B cell (primary cell): ENCODE measurements at regions not wholly inside any gene's neighbourhood (a gene's known extent, or its start where the extent isn't known, plus 50 kb on each side); places are given as distances from the start of the nearest gene placed in this dataset.

Source experiments
- ATAC-seq: fragments of 200-7000 bp; cut with Tn5 transposase; one replicate; pipeline ENCODE4 v1.10.0; 2021; ENCODE audit warnings: low read depth, mild to moderate bottlenecking, moderate number of reproducible peaks, moderate library complexity
- CTCF ChIA-PET: fragments of 350-600 bp; sonication (Branson Sonifier 250); formaldehyde crosslinking; loops from one replicate; lab custom pipeline; 2021; ENCODE audit warnings: antibody characterized with exemption, inconsistent platforms; lab: Charles Lee
- POLR2A ChIA-PET: fragments of 350-600 bp; sonication (Branson Sonifier 250); formaldehyde crosslinking; loops from one replicate; lab custom pipeline; 2021; ENCODE audit warnings: antibody characterized with exemption; lab: Charles Lee
- DNase-seq: peaks from one replicate; pipeline ENCODE4 v3.0.0; 2013
- H2AFZ ChIP-seq: 2 replicates; pipeline ENCODE4 v1.6.1; 2012; ENCODE audit warnings: mild to moderate bottlenecking, low read depth, low read length; ENCODE audit not compliant: insufficient read depth, poor library complexity, severe bottlenecking
- H3K27ac ChIP-seq, 2 donors: 1 replicate in 1 of 2; 2 replicates in 1 of 2; pipeline ENCODE4 v1.5.1; 2012 to 2013; ENCODE audit warnings: low read length in 2 of 2, mild to moderate bottlenecking in 2 of 2, moderate library complexity in 1 of 2
- H3K27me3 ChIP-seq, 4 experiments: fragments of 200-600 bp in 1 of 4; sonication (generic) in 1 of 4; replicated peaks in 1 of 4; 1 replicate in 2 of 4; 2 replicates in 2 of 4; pipeline versions ENCODE4 v1.6.1 to v1.7.0; 2013 to 2016; ENCODE audit warnings: low read length in 3 of 4, mild to moderate bottlenecking in 2 of 4, mixed read lengths in 1 of 4, moderate library complexity in 1 of 4; ENCODE audit not compliant: insufficient read depth in 4 of 4, control insufficient read depth in 3 of 4; ENCODE audit errors: control extremely low read depth in 1 of 4
- H3K36me3 ChIP-seq, 2 experiments: replicated peaks in 1 of 2; 1 replicate in 1 of 2; 2 replicates in 1 of 2; pipeline versions ENCODE4 v1.6.1 to v1.7.1; 2013; ENCODE audit warnings: low read length in 1 of 2; ENCODE audit not compliant: insufficient read depth in 2 of 2, control insufficient read depth in 1 of 2; ENCODE audit errors: control extremely low read depth in 1 of 2, extremely low read depth in 1 of 2
- H3K4me1 ChIP-seq, 2 donors: fragments of 200-600 bp in 1 of 2; sonication (generic) in 1 of 2; 1 replicate in 1 of 2; 2 replicates in 1 of 2; pipeline versions ENCODE4 v1.5.1 to v1.6.1; 2013 to 2017; ENCODE audit warnings: low read length in 2 of 2; ENCODE audit not compliant: control insufficient read depth in 2 of 2, insufficient read depth in 2 of 2
- H3K4me2 ChIP-seq: replicated peaks from 2 replicates; pipeline ENCODE3; 2012; ENCODE audit warnings: mild to moderate bottlenecking, low read depth, low read length; ENCODE audit not compliant: poor library complexity, severe bottlenecking
- H3K4me3 ChIP-seq, 5 experiments: fragments of 200-600 bp in 1 of 5; sonication (generic) in 1 of 5; 1 replicate in 3 of 5; 2 replicates in 2 of 5; pipeline versions ENCODE4 v1.5.1 to v1.7.0; 2011 to 2016; ENCODE audit warnings: low read length in 4 of 5, mild to moderate bottlenecking in 4 of 5, low read depth in 2 of 5, control low read depth in 1 of 5, moderate library complexity in 1 of 5; ENCODE audit not compliant: insufficient read depth in 1 of 5; ENCODE audit errors: control extremely low read depth in 1 of 5, extremely low read depth in 1 of 5
- H3K79me2 ChIP-seq: fragments of 200-600 bp; sonication (generic); one replicate; pipeline ENCODE4 v1.6.0; 2016; ENCODE audit warnings: low read length; ENCODE audit not compliant: control insufficient read depth, insufficient read depth
- H3K9ac ChIP-seq: fragments of 200-600 bp; sonication (generic); 2 replicates; pipeline ENCODE4 v1.6.1; 2017; ENCODE audit warnings: mild to moderate bottlenecking, low read length, moderate library complexity
- H3K9me3 ChIP-seq, 3 donors: one replicate each; pipeline versions ENCODE4 v1.6.1 to v1.7.1; 2013; ENCODE audit warnings: low read length in 2 of 3; ENCODE audit not compliant: control insufficient read depth in 2 of 3, insufficient read depth in 1 of 3; ENCODE audit errors: control extremely low read depth in 1 of 3
- H4K20me1 ChIP-seq: 2 replicates; pipeline ENCODE4 v1.6.0; 2012; ENCODE audit warnings: mild to moderate bottlenecking, low read length; ENCODE audit not compliant: insufficient read depth, control insufficient read depth, poor library complexity, severe bottlenecking
- H3K27ac Mint-ChIP-seq: one replicate; pipeline ENCODE4 v1.8.0; 2021; ENCODE audit warnings: mixed read lengths
- H3K27me3 Mint-ChIP-seq: one replicate; pipeline ENCODE4 v1.8.0; 2021; ENCODE audit warnings: mixed read lengths
- H3K4me1 Mint-ChIP-seq: one replicate; pipeline ENCODE4 v1.8.0; 2021; ENCODE audit warnings: mixed read lengths
- H3K4me3 Mint-ChIP-seq: one replicate; pipeline ENCODE4 v1.8.0; 2021; ENCODE audit warnings: mixed read lengths
- H3K9me3 Mint-ChIP-seq: one replicate; pipeline ENCODE4 v1.8.0; 2022; ENCODE audit warnings: mixed read lengths; ENCODE audit not compliant: insufficient read depth
- CTCF ChIP-seq: fragments of 200-600 bp; IDR thresholded peaks from one replicate; pipeline ENCODE4 v1.8.0; 2022; ENCODE audit warnings: antibody characterized with exemption, mild to moderate bottlenecking
- EZH2 ChIP-seq: IDR thresholded peaks from 2 replicates; pipeline ENCODE4 v1.6.1; 2012; ENCODE audit warnings: borderline replicate concordance, low read depth, mild to moderate bottlenecking, moderate library complexity, low read length; ENCODE audit not compliant: insufficient read depth, poor library complexity, severe bottlenecking
- WGBS: methylation state at CpG from one replicate; pipeline ENCODE4 v1.1.5; 2013; ENCODE audit warnings: missing lambda C conversion rate; ENCODE audit not compliant: insufficient coverage; 5-methylcytosine and 5-hydroxymethylcytosine counted together
- intact Hi-C: fragments of 100-400 bp; cut with micrococcal nuclease; formaldehyde crosslinking; loops from one replicate; pipeline ENCODE4 v1.10.0; 2022

- H3K4me3 ChIP-seq, result no peak overlapping the region
- no peak overlapping the region for H3K27ac Mint-ChIP-seq
- no peak overlapping the region for H3K9ac ChIP-seq
- H3K9me3 Mint-ChIP-seq, result no peaks in the 10 kb centered on the region
- no peaks in the 10 kb centered on the region for H3K36me3 ChIP-seq
- intact Hi-C loops, result no loop called here
- peaks cover 0 to 3% (median 0%) of the 10 kb centered on the region in 3 donors for H3K9me3 ChIP-seq
- peaks cover 5% of the 10 kb centered on the region for H3K27me3 Mint-ChIP-seq
- no peak overlapping the region for H3K27ac ChIP-seq
- no peaks in the 10 kb centered on the region for H3K27me3 ChIP-seq
- TF ChIP-seq CTCF (no peak), EZH2 (no peak)
- CTCF ChIA-PET, result no interaction called here
- POLR2A ChIA-PET, result no interaction called here
- WGBS, result 84% methylated on average over 4 of the region's 7 CpGs
- no peaks in the 10 kb centered on the region for H4K20me1 ChIP-seq
- ATAC-seq (no peak), DNase-seq (no peak)
- peaks cover 4% of the 10 kb centered on the region for H3K4me1 Mint-ChIP-seq
- H3K4me1 ChIP-seq, result no peaks in the 10 kb centered on the region
- no peak overlapping the region for H3K4me3 Mint-ChIP-seq
- H3K79me2 ChIP-seq, result no peaks in the 10 kb centered on the region
- no peak overlapping the region for H2AFZ ChIP-seq
- no peak overlapping the region for H3K4me2 ChIP-seq
Measured at GRCh38 chr6:99189823-99190721, 159.4 kb downstream of the FAXC start.

GRCh38 chr6:99187429-99187828 is 162.0 kb downstream of the FAXC start:
- Histone ChIP-seq H3K4me3 (no peak overlapping the region), H3K9ac (no peak overlapping the region), H3K4me2 (no peak overlapping the region), H4K20me1 (no peaks in the 10 kb centered on the region), H2AFZ (no peak overlapping the region), H3K79me2 (no peaks in the 10 kb centered on the region), H3K36me3 (no peaks in the 10 kb centered on the region), H3K27me3 (no peaks in the 10 kb centered on the region), H3K9me3 (no peaks in the 10 kb centered on the region), H3K27ac (no peak overlapping the region), H3K4me1 (no peaks in the 10 kb centered on the region)
- Mint-ChIP-seq H3K4me1 (peaks cover 4% of the 10 kb centered on the region), H3K4me3 (no peak overlapping the region), H3K27ac (no peak overlapping the region), H3K9me3 (peaks cover 3% of the 10 kb centered on the region), H3K27me3 (peaks cover 11% of the 10 kb centered on the region)
- POLR2A ChIA-PET, result no interaction called here
- 100% methylated on average over 1 of the region's 2 CpGs for WGBS
- intact Hi-C loops, result no loop called here
- CTCF ChIA-PET, result no interaction called here
- DNase-seq (no peak), ATAC-seq (no peak)
- TF ChIP-seq CTCF (no peak), EZH2 (no peak)
